Esophagus muscularis mucosa (tissue), 3 donors: ENCODE measurements at regions not wholly inside any gene's neighbourhood (a gene's known extent, or its start where the extent isn't known, plus 50 kb on each side); places are given as distances from the start of the nearest gene placed in this dataset.

Source experiments
- POLR2AphosphoS5 ChIP-seq, 2 donors: sonication (generic); formaldehyde crosslinking; IDR thresholded peaks; one replicate each; pipeline ENCODE4 v1.6.1; 2017; ENCODE audit warnings: antibody characterized with exemption in 2 of 2
- TF ChIP-seq, protein P1 (sequence below), 3 experiments: fragments of 200-600 bp in 2 of 3; fragments of 450-650 bp in 1 of 3; sonication (generic) in 2 of 3; IDR thresholded peaks; one replicate each; pipeline ENCODE4 v1.5.1; 2017 to 2019; ENCODE audit warnings: antibody characterized with exemption in 3 of 3, mild to moderate bottlenecking in 2 of 3, moderate library complexity in 1 of 3

- TF ChIP-seq, protein P1, sequence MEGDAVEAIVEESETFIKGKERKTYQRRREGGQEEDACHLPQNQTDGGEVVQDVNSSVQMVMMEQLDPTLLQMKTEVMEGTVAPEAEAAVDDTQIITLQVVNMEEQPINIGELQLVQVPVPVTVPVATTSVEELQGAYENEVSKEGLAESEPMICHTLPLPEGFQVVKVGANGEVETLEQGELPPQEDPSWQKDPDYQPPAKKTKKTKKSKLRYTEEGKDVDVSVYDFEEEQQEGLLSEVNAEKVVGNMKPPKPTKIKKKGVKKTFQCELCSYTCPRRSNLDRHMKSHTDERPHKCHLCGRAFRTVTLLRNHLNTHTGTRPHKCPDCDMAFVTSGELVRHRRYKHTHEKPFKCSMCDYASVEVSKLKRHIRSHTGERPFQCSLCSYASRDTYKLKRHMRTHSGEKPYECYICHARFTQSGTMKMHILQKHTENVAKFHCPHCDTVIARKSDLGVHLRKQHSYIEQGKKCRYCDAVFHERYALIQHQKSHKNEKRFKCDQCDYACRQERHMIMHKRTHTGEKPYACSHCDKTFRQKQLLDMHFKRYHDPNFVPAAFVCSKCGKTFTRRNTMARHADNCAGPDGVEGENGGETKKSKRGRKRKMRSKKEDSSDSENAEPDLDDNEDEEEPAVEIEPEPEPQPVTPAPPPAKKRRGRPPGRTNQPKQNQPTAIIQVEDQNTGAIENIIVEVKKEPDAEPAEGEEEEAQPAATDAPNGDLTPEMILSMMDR (IDR thresholded peaks at IDR 0.05), result no peak
- no peak for TF ChIP-seq POLR2AphosphoS5 (IDR thresholded peaks at IDR 0.05)
Measured at GRCh38 chr12:74971201-74971600, 238.4 kb downstream of the KCNC2 start.
